GM12878 (cell line): ENCODE measurements at regions not wholly inside any gene's neighbourhood (a gene's known extent, or its start where the extent isn't known, plus 50 kb on each side); places are given as distances from the start of the nearest gene placed in this dataset.

ENCODE experiments used
- ATAC-seq: fragments of 200-7000 bp; cut with Tn5 transposase; 3 replicates; pipeline ENCODE4 v1.9.1; 2020; ENCODE audit warnings: mild to moderate bottlenecking, moderate library complexity
- BruUV-seq: library from RNA; stranded (reverse); fragments of 400-500 nt; replicated peaks from 2 replicates; lab custom pipeline; 2021; lab: Mats Ljungman, UMichigan
- CTCF ChIA-PET: fragments of 300-600 bp; sonication (Branson Sonifier 250); formaldehyde crosslinking; extraction: SDS; loops from one replicate; lab custom pipeline; 2021; ENCODE audit warnings: inconsistent platforms; lab: Yijun Ruan, JAX
- POLR2A ChIA-PET: fragments of 350-600 bp; formaldehyde crosslinking; extraction: SDS; loops from one replicate; lab custom pipeline; 2021; ENCODE audit warnings: inconsistent platforms; lab: Charles Lee
- RAD21 ChIA-PET: fragments of 300-600 bp; sonication (Branson Sonifier 250); formaldehyde crosslinking; loops from one replicate; lab custom pipeline; 2023; ENCODE audit warnings: antibody characterized with exemption; ENCODE audit not compliant: unreplicated experiment; lab: Charles Lee
- SMC1A ChIA-PET: fragments of 300-600 bp; sonication (Branson Sonifier 250); formaldehyde crosslinking; loops from one replicate; lab custom pipeline; 2023; ENCODE audit not compliant: unreplicated experiment, uncharacterized antibody; lab: Charles Lee
- DNase-seq: peaks from one replicate; pipeline ENCODE4 v3.0.0-alpha.2; 2011; ENCODE audit warnings: low read depth, low spot score
- FAIRE-seq: peaks from 3 replicates; lab custom pipeline; 2011; peaks lifted over from hg19 to GRCh38; lab: Jason Lieb, UNC
- H2AFZ ChIP-seq: 2 replicates; pipeline ENCODE4 v1.6.0; 2011; ENCODE audit warnings: low read depth, low read length, control low read depth; ENCODE audit not compliant: control insufficient read depth
- H3K27ac ChIP-seq: 2 replicates; pipeline ENCODE4 v1.5.1; 2011; ENCODE audit warnings: control low read depth; ENCODE audit not compliant: control insufficient read depth, insufficient read depth
- H3K27me3 ChIP-seq, 2 experiments: replicated peaks in 1 of 2; 2 replicates each; pipeline versions ENCODE4 v1.6.0 to v1.6.1; 2011; ENCODE audit warnings: low read length in 1 of 2; ENCODE audit not compliant: control insufficient read depth in 2 of 2, insufficient read depth in 2 of 2
- H3K36me3 ChIP-seq, 2 experiments: 2 replicates each; pipeline ENCODE4 v1.5.1; 2011; ENCODE audit warnings: low read length in 1 of 2; ENCODE audit not compliant: control insufficient read depth in 2 of 2, insufficient read depth in 2 of 2
- H3K4me1 ChIP-seq: 2 replicates; pipeline ENCODE4 v1.6.1; 2011; ENCODE audit warnings: mild to moderate bottlenecking, low read length, moderate library complexity, mixed read lengths; ENCODE audit not compliant: control insufficient read depth, insufficient read depth
- H3K4me2 ChIP-seq: 2 replicates; pipeline ENCODE4 v1.6.0; 2011; ENCODE audit warnings: control low read depth; ENCODE audit not compliant: control insufficient read depth, insufficient read depth
- H3K4me3 ChIP-seq: fragments of 200-600 bp; sonication (generic); 2 replicates; pipeline ENCODE4 v1.5.1; 2016
- H3K79me2 ChIP-seq: 2 replicates; pipeline ENCODE4 v1.6.0; 2011; ENCODE audit warnings: low read length; ENCODE audit not compliant: control insufficient read depth, insufficient read depth
- H3K9ac ChIP-seq: 2 replicates; pipeline ENCODE4 v1.8.0; 2011; ENCODE audit warnings: low read length, control low read depth, mixed read lengths; ENCODE audit not compliant: control insufficient read depth, insufficient read depth
- H3K9me3 ChIP-seq: replicated peaks from 3 replicates; pipeline ENCODE4 v1.5.1; 2011; ENCODE audit warnings: mild to moderate bottlenecking, low read length; ENCODE audit not compliant: control insufficient read depth, insufficient read depth
- H4K20me1 ChIP-seq: 2 replicates; pipeline ENCODE4 v1.6.0; 2011; ENCODE audit not compliant: control insufficient read depth, insufficient read depth
- ATF2 ChIP-seq: IDR thresholded peaks from 2 replicates; pipeline ENCODE4 v1.6.1; 2012; ENCODE audit warnings: low read length, inconsistent platforms
- FOXK2 ChIP-seq: fragments of 450-650 bp; IDR thresholded peaks from 2 replicates; pipeline ENCODE4 v1.6.1; 2017; ENCODE audit warnings: mild to moderate bottlenecking, moderate library complexity
- HCFC1 ChIP-seq: fragments of 150-350 bp; IDR thresholded peaks from 2 replicates; pipeline ENCODE4 v1.6.1; 2014; ENCODE audit warnings: low read length
- NFXL1 ChIP-seq: fragments of 450-650 bp; IDR thresholded peaks from 2 replicates; pipeline ENCODE4 v1.6.1; 2017; ENCODE audit warnings: antibody characterized with exemption, mild to moderate bottlenecking, borderline replicate concordance
- NFYA ChIP-seq: IDR thresholded peaks from 2 replicates; pipeline ENCODE4 v1.6.1; 2011; ENCODE audit warnings: low read depth, mild to moderate bottlenecking, low read length, improper control_type of control experiment, borderline replicate concordance
- TCF3 ChIP-seq: IDR thresholded peaks from 2 replicates; pipeline ENCODE4 v1.6.1; 2012; ENCODE audit warnings: low read depth, mild to moderate bottlenecking, low read length, borderline replicate concordance; ENCODE audit not compliant: insufficient read depth
- USF2 ChIP-seq: IDR thresholded peaks from 2 replicates; pipeline ENCODE4 v1.6.1; 2011; ENCODE audit warnings: low read depth, low read length, improper control_type of control experiment, borderline replicate concordance
- YY1 ChIP-seq: IDR thresholded peaks from 2 replicates; pipeline ENCODE4 v1.6.1; 2011; ENCODE audit warnings: low read depth, mild to moderate bottlenecking, low read length
- WGBS: methylation state at CpG from one replicate; pipeline ENCODE4 v1.1.6; 2016; ENCODE audit warnings: low lambda C conversion rate; ENCODE audit not compliant: insufficient replicate concordance, insufficient coverage; ENCODE audit errors: missing lambda C conversion rate; 5-methylcytosine and 5-hydroxymethylcytosine counted together
- in situ Hi-C: fragments of 300-500 bp; cut with MboI; formaldehyde crosslinking; loops from 9 replicates; pipeline ENCODE4 v1.14.3; 2018; ENCODE audit warnings: mixed read lengths
- intact Hi-C: fragments of 100-400 bp; cut with micrococcal nuclease; formaldehyde crosslinking; loops from one replicate; pipeline ENCODE4 v1.14.2; 2022; ENCODE audit not compliant: unreplicated experiment

- CTCF ChIA-PET = interaction anchor here (1.5 to 4.2 kb wide), 3 partner anchors 13 to 1073 kb away, joined by 4 to 80 read pairs (median 7); partner anchors contain the start of gene PLK2
- Histone ChIP-seq H4K20me1 (no peaks in the 10 kb centered on the region), H3K9ac (no peak overlapping the region), H3K4me3 (no peak overlapping the region), H3K27ac (no peak overlapping the region), H2AFZ (no peak overlapping the region), H3K27me3 (no peaks in the 10 kb centered on the region), H3K36me3 (no peaks in the 10 kb centered on the region), H3K4me2 (no peak overlapping the region), H3K9me3 (no peaks in the 10 kb centered on the region), H3K79me2 (no peaks in the 10 kb centered on the region), H3K4me1 (no peaks in the 10 kb centered on the region)
- RAD21 ChIA-PET = no interaction called here
- no peak for ATAC-seq
- in situ Hi-C loops = loop anchor here (25.0 kb wide), 1 partner anchor 1061 kb away; no protein-coding TSS in a partner anchor
- SMC1A ChIA-PET = interaction anchor here (0.9 to 1.7 kb wide), 2 partner anchors 175 to 437 kb away, joined by 3 to 4 read pairs; no protein-coding TSS in a partner anchor
- no peak for FAIRE-seq
- DNase-seq = no peak
- WGBS = 100% methylated on average over 1 of the region's 1 CpG
- intact Hi-C loops = loop anchor here (5.0 kb wide), 2 partner anchors 279 to 479 kb away; no protein-coding TSS in a partner anchor
- BruUV-seq = no TSS peak
- TF ChIP-seq FOXK2 = no peak
- no peak for TF ChIP-seq USF2
- no peak for TF ChIP-seq NFXL1
- POLR2A ChIA-PET = no interaction called here
Observed at GRCh38 chr5:57776035-57776434, 293.4 kb upstream of the ACTBL2 start.

- POLR2A ChIA-PET = no interaction called here
- CTCF ChIA-PET = interaction anchor here (2.9 kb wide), 1 partner anchor 687 kb away, joined by 13 read pairs; no protein-coding TSS in a partner anchor
- H3K9me3 ChIP-seq = no peaks in the 10 kb centered on the region
- no peak overlapping the region for H2AFZ ChIP-seq
- in situ Hi-C loops = no loop called here
- no peak overlapping the region for H3K4me3 ChIP-seq
- SMC1A ChIA-PET = interaction anchor here (0.8 to 1.1 kb wide), 2 partner anchors 282 to 689 kb away, joined by 3 to 4 read pairs; no protein-coding TSS in a partner anchor
- no peak for FAIRE-seq
- H3K4me1 ChIP-seq = no peaks in the 10 kb centered on the region
- no peak overlapping the region for H3K9ac ChIP-seq
- TF ChIP-seq TCF3 = no peak
- TF ChIP-seq YY1 = no peak
- TF ChIP-seq HCFC1 = no peak
- TF ChIP-seq NFYA = no peak
- no peak for TF ChIP-seq ATF2
- RAD21 ChIA-PET = interaction anchor here (1.0 kb wide), 1 partner anchor 686 kb away, joined by 3 read pairs; the partner anchor contains the start of gene PLK2
- H3K4me2 ChIP-seq = no peak overlapping the region
- H4K20me1 ChIP-seq = no peaks in the 10 kb centered on the region
- no peak overlapping the region for H3K27ac ChIP-seq
- BruUV-seq = no TSS peak
- intact Hi-C loops = no loop called here
- ATAC-seq = no peak
- 41% methylated on average over 1 of the region's 1 CpG for WGBS
- H3K79me2 ChIP-seq = no peaks in the 10 kb centered on the region
- DNase-seq = no peak
- no peaks in the 10 kb centered on the region for H3K36me3 ChIP-seq
- no peaks in the 10 kb centered on the region for H3K27me3 ChIP-seq
Observed at GRCh38 chr5:57774439-57774838, 291.8 kb upstream of the ACTBL2 start.
